EH (cell line): ENCODE measurements at regions not wholly inside any gene's neighbourhood (a gene's known extent, or its start where the extent isn't known, plus 50 kb on each side); places are given as distances from the start of the nearest gene placed in this dataset.
"Not testable (repeated sequence)": the region's sequence is repeated elsewhere in the genome, so short reads cannot be mapped to it uniquely, and the experiment has no call there.

ENCODE experiments used
- DNase-seq: peaks from one replicate; pipeline ENCODE4 v3.0.0-alpha.2; 2015; ENCODE audit warnings: low read depth

DNA sequence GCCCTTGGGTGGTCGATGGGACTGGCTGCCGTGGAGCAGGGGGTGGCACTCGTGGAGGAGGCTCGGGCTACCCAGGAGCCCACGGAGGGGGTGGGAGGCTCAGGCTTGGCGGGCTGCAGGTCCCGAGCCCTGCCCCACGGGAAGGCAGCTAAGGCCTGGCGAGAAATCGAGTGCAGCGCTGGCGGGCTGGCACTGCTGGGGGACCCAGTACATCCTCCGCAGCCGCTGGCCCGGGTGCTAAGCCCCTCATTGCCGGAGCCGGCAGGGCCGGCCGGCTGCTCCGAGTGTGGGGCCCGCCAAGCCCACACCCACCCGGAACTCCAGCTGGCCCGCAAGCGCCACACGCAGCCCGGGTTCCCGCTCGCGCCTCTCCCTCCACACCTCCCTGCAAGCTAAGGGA is 435.6 kb downstream of the RWDD3 start:
- DNase-seq, result not testable (repeated sequence)

DNA sequence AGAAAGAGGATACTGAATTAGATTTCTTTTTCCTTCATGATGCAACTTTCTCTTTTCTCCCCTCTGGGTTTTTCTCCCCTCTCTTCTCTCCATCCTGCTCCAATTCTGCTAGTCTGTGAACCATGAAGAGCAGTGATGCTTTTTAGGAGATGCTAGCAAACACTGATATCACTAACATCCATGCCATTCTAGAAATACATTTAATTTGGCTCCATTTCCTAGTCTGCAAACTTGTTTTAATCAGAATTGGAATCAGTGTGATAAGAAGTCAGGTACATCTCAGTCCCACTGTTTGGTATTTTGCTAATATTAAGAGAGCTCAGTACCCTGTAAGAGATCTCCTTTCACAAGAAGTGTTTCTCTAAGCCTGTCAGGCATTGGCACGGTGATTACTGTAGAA is 437.1 kb downstream of the RWDD3 start:
- no peak for DNase-seq

DNA sequence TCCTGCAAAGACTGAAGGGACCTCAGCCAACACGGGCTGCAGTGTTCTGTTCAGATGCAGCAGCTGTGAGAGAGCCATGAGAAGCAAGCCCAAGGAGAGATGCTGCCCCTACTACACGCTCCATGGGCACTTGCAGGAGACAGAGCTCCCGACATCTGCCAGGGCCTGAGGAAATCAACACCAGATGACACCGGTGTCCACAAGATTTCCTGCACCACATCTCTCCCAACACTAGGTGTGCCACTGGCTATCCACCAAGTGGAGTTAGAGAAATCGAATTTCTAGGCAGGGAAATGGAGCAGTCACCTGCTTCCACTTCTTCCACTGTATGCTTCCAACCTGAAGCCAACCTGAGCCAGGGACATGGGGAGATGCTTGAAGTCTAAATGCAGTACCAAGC is 445.3 kb downstream of the RWDD3 start:
- no peak for DNase-seq

DNA sequence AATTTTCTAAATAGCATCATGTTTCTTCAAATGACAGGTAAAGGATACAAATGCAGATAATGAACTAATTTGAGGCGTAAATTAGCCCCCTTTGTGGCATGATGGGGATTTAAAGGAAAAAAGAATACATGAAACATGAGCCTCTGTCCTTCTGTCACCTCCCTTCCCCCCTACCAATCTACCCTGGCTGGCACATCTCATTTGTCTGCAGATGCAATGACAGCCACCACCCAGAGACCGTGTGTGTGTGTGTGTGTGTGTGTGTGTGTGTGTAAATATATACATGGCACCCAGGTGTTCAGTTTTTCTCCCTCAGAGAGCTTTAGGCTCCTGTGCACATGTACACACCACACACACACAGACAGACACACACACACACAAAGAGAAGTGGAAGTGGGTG is 451.1 kb downstream of the RWDD3 start:
- DNase-seq, result no peak

DNA sequence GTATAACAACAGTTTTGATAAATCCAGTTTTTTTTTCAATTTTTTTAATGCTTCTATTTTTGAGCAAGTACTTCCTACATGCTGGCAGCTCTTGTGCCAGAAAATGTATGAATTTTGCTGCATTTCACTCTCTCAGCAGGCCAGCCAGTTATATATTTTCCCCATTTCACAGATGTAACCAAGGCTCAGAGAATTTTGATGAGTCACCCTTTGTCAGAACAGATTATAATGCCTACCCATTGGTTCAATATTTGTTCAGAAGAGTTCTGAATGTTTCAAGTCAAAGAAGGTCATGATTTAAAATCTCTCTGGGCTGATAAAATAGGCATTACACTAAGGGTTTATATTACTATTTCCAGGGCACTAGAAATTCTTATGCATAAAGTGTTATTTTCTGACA is 452.2 kb downstream of the RWDD3 start:
- DNase-seq, result no peak

DNA sequence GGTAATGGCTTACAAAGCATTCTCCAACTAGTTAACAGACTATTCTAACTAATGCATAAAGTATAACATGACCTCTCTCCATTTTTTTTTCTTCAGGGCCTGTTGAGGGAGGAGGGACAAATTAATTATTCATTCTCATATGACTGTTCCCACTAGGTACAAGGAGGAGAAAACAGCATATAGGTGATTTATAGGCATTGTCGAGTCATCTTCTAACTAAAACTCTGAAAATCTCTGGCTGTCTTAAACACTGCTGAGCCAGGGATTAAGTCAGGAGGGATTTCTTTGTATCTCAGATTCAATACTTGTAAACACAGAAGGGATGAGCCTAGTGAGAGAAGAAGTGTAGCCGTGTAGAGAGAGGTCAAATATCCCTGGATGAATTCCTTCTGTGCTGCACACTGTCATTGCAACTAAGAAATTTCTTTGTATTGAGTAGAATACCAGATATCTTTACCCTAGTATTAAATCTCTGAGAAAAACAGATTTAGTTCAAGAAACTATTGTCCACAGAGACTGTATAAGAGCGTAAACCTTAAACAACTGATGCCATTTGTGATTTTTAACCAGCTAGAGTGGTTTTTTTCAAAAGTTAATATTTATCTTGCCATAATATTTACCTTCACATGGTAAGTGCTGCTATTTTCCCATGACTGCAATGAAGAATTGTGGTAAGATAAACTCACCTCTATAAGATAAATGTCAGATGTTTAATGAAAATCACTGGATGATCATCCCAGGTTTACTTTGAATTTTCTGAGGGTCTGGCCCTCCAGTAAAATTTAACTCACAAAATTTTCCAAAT is 465.3 kb downstream of the RWDD3 start:
- no peak for DNase-seq

DNA sequence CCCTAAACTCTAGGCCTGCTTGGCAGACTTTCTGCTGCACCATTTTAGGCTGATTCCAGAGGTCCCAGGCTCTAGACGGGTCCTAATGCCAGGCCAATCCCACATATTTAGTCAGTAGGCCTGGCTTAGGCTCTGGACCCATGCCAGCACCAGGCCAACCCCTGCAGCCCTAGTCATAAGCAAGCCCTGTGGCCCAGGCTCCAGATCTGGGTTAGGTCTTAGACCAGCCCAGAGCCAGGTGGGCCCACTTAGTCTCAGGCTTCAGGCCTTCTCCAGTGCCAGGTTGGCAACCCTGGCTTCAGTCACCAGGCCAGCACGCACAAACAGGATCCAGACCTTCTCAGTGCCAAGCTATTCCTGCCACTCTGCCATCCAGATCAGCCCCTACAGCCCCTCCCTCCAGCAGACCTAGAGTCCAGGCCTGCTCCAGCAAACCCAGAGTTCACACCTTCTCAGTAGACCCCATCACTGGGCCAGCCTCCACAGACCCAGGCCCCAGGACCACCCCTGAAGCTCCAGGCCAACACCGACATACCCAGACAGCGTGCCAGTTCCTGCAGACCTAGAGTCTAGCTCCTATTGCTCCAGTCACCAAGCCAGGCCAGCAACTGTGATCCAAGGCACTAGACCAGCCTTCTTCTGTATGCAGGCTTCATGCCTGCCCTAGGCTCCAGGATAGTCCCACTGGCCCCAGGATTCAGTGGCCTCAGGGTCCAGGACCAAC is 467.6 kb downstream of the RWDD3 start:
- DNase-seq, result no peak

DNA sequence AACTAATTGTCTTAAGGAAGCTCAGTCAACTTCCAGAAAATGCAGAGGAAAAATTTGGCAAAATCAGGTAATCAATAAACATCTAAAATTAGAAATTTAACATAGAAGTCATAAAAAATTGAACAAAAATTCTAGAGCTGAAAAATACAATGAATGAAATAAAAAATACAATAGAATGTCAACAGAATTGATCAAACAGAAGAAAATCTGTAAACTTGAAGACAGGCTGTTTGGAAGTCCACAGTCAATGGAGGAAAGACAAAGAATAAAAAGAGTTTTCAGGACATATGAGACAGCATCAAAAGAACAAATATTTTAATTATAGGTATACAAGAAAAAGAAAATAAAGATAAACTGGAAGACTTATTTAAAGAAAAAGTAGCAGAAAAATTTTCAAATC is 469.0 kb downstream of the RWDD3 start:
- no peak for DNase-seq

DNA sequence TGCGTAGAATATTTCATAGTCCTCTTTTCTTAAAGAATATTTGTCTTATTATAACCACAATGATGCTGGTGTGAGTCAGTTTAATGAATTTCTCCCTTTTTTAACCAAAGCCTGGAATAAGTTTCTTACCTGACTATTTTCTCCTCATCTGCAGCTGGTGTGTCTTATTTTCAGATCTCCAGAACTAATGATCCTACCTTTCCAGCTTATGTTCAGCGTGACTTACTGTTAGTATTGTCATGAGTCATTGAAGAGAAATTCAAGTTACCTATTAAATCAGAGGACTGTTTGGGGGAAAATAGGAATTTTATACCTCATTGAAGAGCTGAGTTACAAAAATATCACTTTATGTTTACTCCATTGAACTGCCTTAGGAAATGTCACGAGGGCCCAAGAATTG is 482.1 kb downstream of the RWDD3 start:
- DNase-seq, result no peak

DNA sequence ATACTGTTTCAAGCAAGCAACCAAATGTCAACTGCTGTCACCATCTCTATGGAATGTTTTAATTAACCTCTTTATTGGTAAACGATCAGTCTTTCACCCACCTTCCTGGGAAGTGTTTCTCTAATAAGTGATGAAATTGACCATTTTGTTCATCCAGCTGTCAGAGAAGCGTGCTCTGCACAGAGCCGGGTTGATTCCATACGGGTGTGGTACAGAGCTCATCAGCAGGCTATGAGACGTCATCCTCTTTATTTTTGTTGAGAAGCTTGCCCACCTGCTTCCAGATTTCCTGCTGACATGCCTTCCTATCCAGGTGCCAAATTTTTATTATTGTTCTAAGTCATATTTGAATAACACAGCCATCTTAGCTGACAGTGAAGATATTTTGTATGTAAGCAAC is 482.5 kb downstream of the RWDD3 start:
- no peak for DNase-seq

DNA sequence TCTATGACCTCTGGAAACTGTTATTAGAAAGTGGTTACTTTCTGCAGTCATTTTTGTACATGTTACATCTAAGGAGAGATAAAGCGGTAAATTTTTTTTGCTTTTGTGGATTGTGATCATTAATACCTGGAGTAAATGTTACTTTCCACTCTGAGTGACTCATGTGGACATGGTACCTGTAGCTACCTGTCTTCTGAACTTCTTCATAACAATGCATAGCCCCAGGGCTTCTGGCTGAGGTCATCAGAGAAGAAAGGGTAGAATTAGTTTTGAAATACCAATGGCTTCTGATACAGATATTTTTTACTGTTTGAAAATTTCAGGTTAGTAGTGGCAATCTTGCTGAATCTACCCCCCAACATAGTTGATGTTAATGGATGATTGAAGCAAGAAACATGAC is 489.3 kb downstream of the RWDD3 start:
- DNase-seq, result no peak

DNA sequence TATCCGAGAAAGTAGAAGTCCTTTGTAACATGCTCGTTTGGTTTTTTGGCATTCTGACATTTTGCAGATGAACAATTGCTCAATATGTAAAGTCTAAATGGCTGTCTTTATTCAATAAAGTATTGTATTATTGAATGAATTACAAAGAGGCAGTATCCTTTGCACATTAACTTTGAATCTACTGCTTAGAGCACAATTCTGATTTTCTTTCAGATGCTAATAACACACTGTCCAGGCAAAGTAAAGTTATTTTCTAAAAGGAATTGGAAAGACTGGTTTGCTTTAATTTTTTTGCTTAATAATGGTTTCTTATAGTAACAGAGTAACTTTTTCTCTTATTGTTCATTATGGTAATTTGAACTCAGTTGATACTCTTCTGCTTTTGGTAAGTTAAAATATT is 494.8 kb downstream of the RWDD3 start:
- DNase-seq, result no peak

DNA sequence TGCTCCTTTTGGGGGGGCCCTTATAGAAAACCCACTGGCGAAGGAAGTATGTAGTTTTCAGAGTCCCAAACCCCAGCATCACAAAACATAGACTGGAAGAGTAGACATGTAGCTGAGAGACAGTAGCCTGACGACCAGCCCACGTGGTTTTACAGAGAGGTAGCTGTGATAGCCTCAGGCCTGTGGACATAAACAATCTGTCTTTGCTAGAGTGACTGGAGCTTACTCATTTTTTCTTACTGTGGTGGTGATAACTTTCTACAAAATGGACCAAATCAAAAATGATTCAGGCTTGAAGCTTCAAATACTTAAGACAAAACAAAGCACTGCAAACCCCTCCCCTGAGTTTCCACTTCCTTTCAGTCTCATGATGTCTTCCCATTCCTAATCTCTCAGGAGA is 497.0 kb downstream of the RWDD3 start:
- DNase-seq, result no peak

DNA sequence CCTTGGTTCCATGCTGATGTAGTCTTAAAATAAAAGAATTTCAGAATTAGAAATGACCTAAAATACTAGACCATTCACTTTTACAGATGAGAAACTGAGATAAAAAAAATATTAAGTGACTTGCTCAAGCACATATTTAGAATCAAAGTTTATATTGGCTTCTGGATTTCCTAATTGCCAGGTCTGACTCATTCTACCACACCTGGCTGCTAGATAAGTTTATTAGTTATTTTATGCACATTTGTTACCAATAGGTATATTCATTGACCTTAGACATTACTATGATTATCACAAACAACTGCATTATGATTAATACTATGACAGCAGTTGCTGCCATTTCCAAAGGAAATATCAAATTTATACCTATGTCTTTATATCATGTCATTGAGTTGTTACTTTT is 497.5 kb downstream of the RWDD3 start:
- DNase-seq, result no peak

DNA sequence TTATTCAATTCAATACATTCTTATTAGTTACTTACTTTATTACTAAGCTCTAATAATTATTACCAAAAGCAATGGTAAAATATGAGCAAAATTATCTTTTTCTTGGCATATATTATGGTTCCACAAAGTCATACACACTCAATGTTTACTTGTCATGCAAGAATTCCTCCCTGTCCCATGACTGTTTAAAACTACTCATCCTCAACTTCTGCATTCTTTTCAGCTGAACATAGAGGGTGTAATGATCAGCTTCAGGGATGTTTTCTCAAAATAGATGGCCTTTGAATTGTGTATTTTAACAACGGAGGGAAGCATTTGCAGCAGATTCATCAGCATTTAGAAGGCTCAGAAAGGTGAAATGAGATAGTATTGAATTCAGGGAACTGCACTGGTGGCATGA is 499.0 kb downstream of the RWDD3 start:
- no peak for DNase-seq

DNA sequence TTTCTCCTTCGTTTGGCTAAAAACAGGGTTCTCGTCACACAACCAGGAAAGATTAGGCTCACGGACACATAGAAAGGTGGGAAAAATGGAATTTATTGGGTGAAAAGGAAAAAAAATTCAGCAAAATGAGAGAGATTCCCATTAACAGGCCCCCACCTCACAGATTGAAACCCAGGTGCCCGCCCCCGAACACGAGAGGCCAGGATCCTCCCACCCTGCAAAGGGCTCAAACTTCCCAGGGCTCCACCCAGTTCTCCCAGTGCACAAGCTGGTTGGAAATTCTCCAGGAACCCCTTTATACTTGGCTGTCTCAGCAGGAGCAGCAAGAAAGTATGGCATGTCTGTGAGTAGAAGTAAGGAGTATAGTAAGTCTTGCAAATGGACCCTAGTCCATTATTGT is 499.7 kb downstream of the RWDD3 start:
- DNase-seq, result no peak

DNA sequence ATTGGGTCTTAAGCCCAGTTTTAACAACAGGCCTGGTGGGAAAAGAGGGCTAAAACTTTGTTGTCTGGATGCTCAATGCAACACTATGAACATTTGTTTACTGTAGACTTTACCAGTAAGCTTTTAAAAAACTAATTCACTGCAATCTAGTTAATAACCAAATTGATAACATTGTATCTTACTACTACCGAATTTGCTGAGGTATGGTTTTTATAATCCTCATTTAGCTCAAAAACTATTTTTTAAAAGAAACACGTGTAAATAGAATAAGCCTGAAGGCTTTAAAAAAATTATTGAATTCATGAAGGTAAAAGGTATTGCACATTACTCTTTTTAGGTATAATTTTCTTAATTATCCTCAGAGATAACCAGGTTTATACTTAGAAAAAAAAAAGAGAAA is 500.6 kb downstream of the RWDD3 start:
- no peak for DNase-seq

DNA sequence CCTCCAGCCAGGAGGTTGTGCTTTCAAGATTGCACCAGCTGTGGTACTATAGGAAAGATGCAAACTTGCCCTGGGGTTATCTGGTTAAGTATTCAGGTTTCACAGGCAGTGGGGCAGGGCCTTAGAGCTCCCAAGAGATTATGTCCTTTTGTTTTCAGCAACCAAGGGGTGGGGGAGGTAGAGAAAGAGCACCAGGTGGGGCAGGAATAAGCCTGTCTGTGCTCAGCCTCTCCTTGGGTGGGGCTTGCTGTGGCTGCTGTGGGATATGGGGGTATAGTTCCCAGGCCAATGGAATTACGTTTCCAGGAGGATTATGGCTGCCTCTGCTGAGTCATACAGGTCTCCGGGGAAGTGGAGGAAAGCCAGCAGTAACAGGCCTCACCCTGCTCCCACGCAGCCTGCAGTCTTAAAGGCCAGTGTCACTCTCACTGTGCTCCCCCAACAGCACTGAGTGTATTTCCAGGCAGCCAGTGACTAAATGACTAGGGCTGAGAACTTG is 508.6 kb downstream of the RWDD3 start:
- DNase-seq, result peak; percentile 25

DNA sequence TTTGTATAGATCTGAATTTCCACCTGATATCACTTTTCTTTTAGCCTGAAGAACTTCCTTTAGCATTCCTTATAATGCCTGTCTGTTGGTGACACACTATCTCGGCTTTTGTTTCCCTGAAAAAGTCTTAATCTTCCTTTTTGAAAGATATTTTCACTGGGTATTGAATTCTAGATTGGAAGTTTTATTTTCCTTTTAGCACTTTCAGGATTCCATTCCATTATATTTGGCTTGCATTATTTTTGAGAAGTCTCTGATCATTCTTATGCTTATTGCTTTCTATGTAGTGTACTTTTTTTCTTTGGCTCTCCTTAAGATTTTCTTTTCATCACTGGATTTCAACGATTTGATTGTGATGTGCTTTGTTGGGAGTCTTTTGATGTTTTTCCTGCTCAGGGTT is 510.7 kb downstream of the RWDD3 start:
- DNase-seq, result no peak

DNA sequence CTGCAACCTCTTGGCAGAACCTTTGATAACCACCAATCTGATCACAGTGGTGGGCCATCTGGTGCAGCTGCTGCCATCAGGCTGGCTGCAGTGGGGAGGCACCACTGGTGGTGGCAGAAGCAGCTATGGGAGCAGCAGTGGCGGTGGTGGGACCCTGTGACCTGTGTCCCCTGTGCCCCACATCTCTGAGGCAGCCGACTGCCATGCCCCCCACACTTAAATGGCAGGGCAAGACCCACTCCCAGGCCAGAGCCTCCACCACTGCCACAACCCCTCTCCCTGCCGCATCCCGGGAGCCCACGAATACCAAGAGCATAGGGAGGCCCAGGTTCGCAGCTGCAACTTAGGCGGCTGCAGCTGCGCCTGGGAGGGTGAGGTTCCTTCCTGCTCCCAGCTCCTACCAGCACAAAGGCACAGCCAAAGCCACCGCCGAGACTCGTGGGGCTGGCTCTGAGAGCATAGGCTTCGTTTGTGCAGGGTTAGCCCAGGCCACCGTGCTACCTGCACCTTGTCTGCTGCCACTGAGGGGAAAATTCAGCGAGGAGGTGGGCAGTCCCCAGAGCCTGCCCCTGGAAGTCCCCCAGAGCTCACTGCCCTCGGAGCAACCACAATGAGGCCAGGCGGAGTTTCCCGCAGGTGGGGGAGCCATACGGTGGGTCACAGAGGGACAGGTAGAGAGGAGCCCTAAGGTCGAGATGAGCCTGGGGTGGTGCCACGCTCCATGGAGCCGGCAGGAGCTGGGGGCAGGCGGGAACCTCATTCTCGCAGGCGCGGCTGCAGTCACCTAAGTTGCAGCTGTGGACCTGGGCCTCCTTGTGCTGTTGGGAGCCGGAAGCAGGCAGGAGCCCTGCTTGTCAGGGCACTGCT is 518.7 kb downstream of the RWDD3 start:
- DNase-seq, result no peak

DNA sequence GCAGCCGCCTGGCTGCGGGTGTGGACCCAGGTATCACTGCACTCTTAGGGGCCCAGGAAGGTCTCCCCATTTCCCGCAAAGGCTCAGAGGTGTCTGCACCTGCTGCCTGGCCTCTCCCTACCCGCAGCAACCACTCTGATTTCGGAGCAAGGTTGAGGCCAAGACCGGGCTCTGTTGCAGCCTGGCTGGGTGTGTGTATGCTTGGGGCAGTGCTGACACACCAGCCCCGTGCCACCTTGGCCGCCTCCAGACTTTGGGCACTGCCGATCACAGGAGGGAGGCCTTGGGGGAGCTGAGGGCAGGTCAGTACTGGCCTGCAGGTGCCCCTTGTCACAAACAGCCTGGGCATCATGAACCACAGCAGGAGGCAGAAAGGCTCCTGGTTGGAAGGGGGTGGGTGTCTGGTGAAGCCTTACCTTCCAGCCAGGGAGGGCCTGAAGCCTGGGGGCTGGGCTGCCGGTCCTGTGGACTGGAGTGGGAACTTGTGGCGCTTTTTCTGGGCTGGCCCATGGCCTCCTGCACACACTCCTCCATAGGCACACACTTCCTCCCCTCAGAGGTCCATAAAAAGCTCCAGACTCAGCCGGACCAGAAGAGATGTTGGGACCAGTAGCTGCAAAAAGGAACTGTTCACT is 519.5 kb downstream of the RWDD3 start:
- DNase-seq, result no peak

DNA sequence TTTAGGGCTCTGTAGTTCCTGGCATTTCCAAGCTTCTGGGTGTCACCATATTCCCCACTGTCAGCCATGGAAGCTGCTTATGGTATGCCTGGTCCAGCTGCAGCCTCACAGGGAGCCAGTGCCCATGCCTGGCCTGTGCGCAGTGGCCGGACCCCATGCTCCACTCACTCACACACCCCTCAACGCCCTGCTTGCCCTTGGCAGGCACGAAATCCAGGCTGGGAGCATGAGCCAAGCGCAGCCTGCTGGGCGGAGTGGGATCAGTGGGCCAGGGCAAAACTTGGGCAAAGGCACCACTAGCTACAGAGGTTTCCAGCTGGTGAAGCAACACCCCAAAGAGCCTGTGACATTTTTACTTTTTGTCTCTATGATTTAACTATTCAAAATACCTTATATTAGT is 520.4 kb downstream of the RWDD3 start:
- no peak for DNase-seq
